NCI-H146 treated with DMSO at 0.1 percent for 48 hours (cell line): ENCODE measurements at regions not wholly inside any gene's neighbourhood (a gene's known extent, or its start where the extent isn't known, plus 50 kb on each side); places are given as distances from the start of the nearest gene placed in this dataset.
A peak's percentile ranks its signal among the peaks of the same experiment; 100 is the strongest.

Experiments
- DNase-seq: peaks from one replicate; lab custom pipeline; 2025; ENCODE audit not compliant: unreplicated experiment; lab: John Stamatoyannopoulos, UW

GRCh38 chr11:26227883-26228502, 103.9 kb upstream of the ANO3 start:
- no peak for DNase-seq

GRCh38 chr11:26228778-26229177, 103.2 kb upstream of the ANO3 start:
- DNase-seq: no peak

GRCh38 chr11:26229257-26229656, 102.7 kb upstream of the ANO3 start:
- DNase-seq: no peak

GRCh38 chr11:26229981-26230380, 101.9 kb upstream of the ANO3 start:
- DNase-seq: no peak

GRCh38 chr11:26231252-26231661, 100.7 kb upstream of the ANO3 start:
- no peak for DNase-seq

- no peak for DNase-seq
Measured at GRCh38 chr11:26234451-26234850, 97.5 kb upstream of the ANO3 start.

GRCh38 chr11:26243426-26243825, 88.5 kb upstream of the ANO3 start:
- DNase-seq: no peak

- no peak for DNase-seq
Measured at GRCh38 chr11:26244207-26244606, 87.7 kb upstream of the ANO3 start.

GRCh38 chr11:26245046-26245445, 86.9 kb upstream of the ANO3 start:
- DNase-seq: no peak

GRCh38 chr11:26247340-26247739, 84.6 kb upstream of the ANO3 start:
- DNase-seq: no peak

- no peak for DNase-seq
Measured at GRCh38 chr11:26248661-26249060, 83.3 kb upstream of the ANO3 start.

GRCh38 chr11:26254378-26254777, 77.6 kb upstream of the ANO3 start:
- no peak for DNase-seq

- no peak for DNase-seq
Measured at GRCh38 chr11:26263769-26264168, 68.2 kb upstream of the ANO3 start.

GRCh38 chr11:26264266-26264665, 67.7 kb upstream of the ANO3 start:
- no peak for DNase-seq

GRCh38 chr11:26268980-26269660, 62.8 kb upstream of the ANO3 start:
- no peak for DNase-seq

GRCh38 chr11:26271666-26272065, 60.3 kb upstream of the ANO3 start:
- no peak for DNase-seq

GRCh38 chr11:26276798-26277424, 55.0 kb upstream of the ANO3 start:
- peak; percentile 30 for DNase-seq

- no peak for DNase-seq
Measured at GRCh38 chr11:26278354-26278753, 53.6 kb upstream of the ANO3 start.
